ENCODE measurements at regions not wholly inside any gene's neighbourhood (a gene's known extent, or its start where the extent isn't known, plus 50 kb on each side); places are given as distances from the start of the nearest gene placed in this dataset.
A peak's percentile ranks its signal among the peaks of the same experiment; 100 is the strongest.

- TF ChIP-seq, protein P1, sequence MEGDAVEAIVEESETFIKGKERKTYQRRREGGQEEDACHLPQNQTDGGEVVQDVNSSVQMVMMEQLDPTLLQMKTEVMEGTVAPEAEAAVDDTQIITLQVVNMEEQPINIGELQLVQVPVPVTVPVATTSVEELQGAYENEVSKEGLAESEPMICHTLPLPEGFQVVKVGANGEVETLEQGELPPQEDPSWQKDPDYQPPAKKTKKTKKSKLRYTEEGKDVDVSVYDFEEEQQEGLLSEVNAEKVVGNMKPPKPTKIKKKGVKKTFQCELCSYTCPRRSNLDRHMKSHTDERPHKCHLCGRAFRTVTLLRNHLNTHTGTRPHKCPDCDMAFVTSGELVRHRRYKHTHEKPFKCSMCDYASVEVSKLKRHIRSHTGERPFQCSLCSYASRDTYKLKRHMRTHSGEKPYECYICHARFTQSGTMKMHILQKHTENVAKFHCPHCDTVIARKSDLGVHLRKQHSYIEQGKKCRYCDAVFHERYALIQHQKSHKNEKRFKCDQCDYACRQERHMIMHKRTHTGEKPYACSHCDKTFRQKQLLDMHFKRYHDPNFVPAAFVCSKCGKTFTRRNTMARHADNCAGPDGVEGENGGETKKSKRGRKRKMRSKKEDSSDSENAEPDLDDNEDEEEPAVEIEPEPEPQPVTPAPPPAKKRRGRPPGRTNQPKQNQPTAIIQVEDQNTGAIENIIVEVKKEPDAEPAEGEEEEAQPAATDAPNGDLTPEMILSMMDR (IDR thresholded peaks at IDR 0.05) = no peak
- TF ChIP-seq POLR2AphosphoS5 (IDR thresholded peaks at IDR 0.05) = peak in 2 of 4 donors; percentile 24 to 35
- TF ChIP-seq POLR2A (IDR thresholded peaks at IDR 0.05) = no peak
These were observed 317.2 kb upstream of the CDYL start for GRCh38 chr6:4459032-4459431.

All from sigmoid colon (tissue), 4 donors.